Neuronal stem cell (in vitro differentiated cells): ENCODE measurements at regions not wholly inside any gene's neighbourhood (a gene's known extent, or its start where the extent isn't known, plus 50 kb on each side); places are given as distances from the start of the nearest gene placed in this dataset.
"Not testable (repeated sequence)": the region's sequence is repeated elsewhere in the genome, so short reads cannot be mapped to it uniquely, and the experiment has no call there.

Experiments
- DNase-seq: peaks from one replicate; pipeline ENCODE4 v3.0.0-alpha.2; 2013; ENCODE audit warnings: low spot score
- H2AFZ ChIP-seq: one replicate; pipeline ENCODE4 v1.6.1; 2013; ENCODE audit warnings: mild to moderate bottlenecking, low read length, inconsistent platforms
- H2AK5ac ChIP-seq: 2 replicates; pipeline ENCODE4 v1.6.1; 2013; ENCODE audit warnings: low read depth, mild to moderate bottlenecking, inconsistent platforms, low read length, moderate library complexity, mixed read lengths
- H2BK120ac ChIP-seq: 2 replicates; pipeline ENCODE4 v1.6.1; 2013; ENCODE audit warnings: low read depth, mild to moderate bottlenecking, inconsistent platforms, low read length, moderate library complexity, mixed read lengths
- H2BK12ac ChIP-seq: one replicate; pipeline ENCODE4 v1.6.1; 2013; ENCODE audit warnings: low read length, inconsistent platforms
- H2BK15ac ChIP-seq: 2 replicates; pipeline ENCODE4 v1.6.1; 2013; ENCODE audit warnings: mild to moderate bottlenecking, low read length, inconsistent platforms, mixed read lengths
- H2BK5ac ChIP-seq: one replicate; pipeline ENCODE4 v1.6.1; 2013; ENCODE audit warnings: inconsistent platforms, mild to moderate bottlenecking, low read length, moderate library complexity
- H3K14ac ChIP-seq: one replicate; pipeline ENCODE4 v1.6.1; 2013; ENCODE audit warnings: low read length, inconsistent platforms
- H3K18ac ChIP-seq: 2 replicates; pipeline ENCODE4 v1.6.1; 2013; ENCODE audit warnings: low read length, inconsistent platforms
- H3K23ac ChIP-seq: 2 replicates; pipeline ENCODE4 v1.6.1; 2013; ENCODE audit warnings: low read depth, mild to moderate bottlenecking, mixed read lengths, low read length, inconsistent platforms; ENCODE audit not compliant: poor library complexity
- H3K27ac ChIP-seq: replicated peaks from 3 replicates; pipeline ENCODE4 v1.5.1; 2013; ENCODE audit warnings: low read length, inconsistent platforms
- H3K27me3 ChIP-seq, 3 experiments: 2 replicates each; pipeline ENCODE4 v1.6.1; 2013; ENCODE audit warnings: low read length in 3 of 3, mild to moderate bottlenecking in 2 of 3, inconsistent platforms in 1 of 3, low read depth in 1 of 3, mixed read lengths in 1 of 3, moderate library complexity in 1 of 3; ENCODE audit not compliant: control insufficient read depth in 3 of 3, insufficient read depth in 3 of 3
- H3K36me3 ChIP-seq, 2 donors: replicated peaks in 1 of 2; 2 replicates each; pipeline ENCODE4 v1.6.1; 2013; ENCODE audit warnings: low read length in 2 of 2; ENCODE audit not compliant: control insufficient read depth in 2 of 2, insufficient read depth in 2 of 2
- H3K4ac ChIP-seq: 2 replicates; pipeline ENCODE4 v1.6.1; 2013; ENCODE audit warnings: inconsistent platforms, mild to moderate bottlenecking, low read length, moderate library complexity
- H3K4me1 ChIP-seq, 2 donors: 1 replicate in 1 of 2; 2 replicates in 1 of 2; pipeline ENCODE4 v1.6.1; 2013; ENCODE audit warnings: low read length in 2 of 2, low read depth in 1 of 2; ENCODE audit not compliant: control insufficient read depth in 2 of 2, insufficient read depth in 1 of 2
- H3K4me2 ChIP-seq: one replicate; pipeline ENCODE4 v1.6.1; 2013; ENCODE audit warnings: mild to moderate bottlenecking, low read length, inconsistent platforms; ENCODE audit not compliant: insufficient read depth, poor library complexity, severe bottlenecking
- H3K4me3 ChIP-seq, 2 donors: 2 replicates each; pipeline ENCODE4 v1.5.1; 2013; ENCODE audit warnings: low read length in 2 of 2, mild to moderate bottlenecking in 2 of 2, inconsistent platforms in 1 of 2, moderate library complexity in 1 of 2
- H3K79me1 ChIP-seq: one replicate; pipeline ENCODE4 v1.6.1; 2013; ENCODE audit warnings: low read depth, mild to moderate bottlenecking, inconsistent platforms, low read length, moderate library complexity
- H3K9ac ChIP-seq: one replicate; pipeline ENCODE4 v1.6.1; 2013; ENCODE audit warnings: mild to moderate bottlenecking, low read depth, low read length, inconsistent platforms; ENCODE audit not compliant: poor library complexity
- H3K9me3 ChIP-seq, 2 donors: replicated peaks in 1 of 2; 2 replicates each; pipeline versions ENCODE3 to v1.6.1; 2013; ENCODE audit warnings: low read length in 2 of 2, mild to moderate bottlenecking in 2 of 2, inconsistent platforms in 1 of 2, low read depth in 1 of 2, mixed read lengths in 1 of 2, moderate library complexity in 1 of 2; ENCODE audit not compliant: control insufficient read depth in 2 of 2, insufficient read depth in 1 of 2
- H4K8ac ChIP-seq: one replicate; pipeline ENCODE4 v1.6.1; 2013; ENCODE audit warnings: low read depth, mild to moderate bottlenecking, inconsistent platforms, low read length, moderate library complexity
- H4K91ac ChIP-seq: one replicate; pipeline ENCODE4 v1.6.1; 2013; ENCODE audit warnings: low read length, low read depth, mild to moderate bottlenecking, inconsistent platforms; ENCODE audit not compliant: poor library complexity
- WGBS, 2 donors: extraction: QIAGEN DNeasy Blood & Tissue Kit; methylation state at CpG; one replicate each; pipeline ENCODE4 v1.1.7; 2013; ENCODE audit warnings: missing lambda C conversion rate in 2 of 2, mixed read lengths in 1 of 2; ENCODE audit not compliant: insufficient read length in 2 of 2, insufficient replicate concordance in 1 of 2; ENCODE audit errors: extremely low coverage in 2 of 2; 5-methylcytosine and 5-hydroxymethylcytosine counted together

DNA sequence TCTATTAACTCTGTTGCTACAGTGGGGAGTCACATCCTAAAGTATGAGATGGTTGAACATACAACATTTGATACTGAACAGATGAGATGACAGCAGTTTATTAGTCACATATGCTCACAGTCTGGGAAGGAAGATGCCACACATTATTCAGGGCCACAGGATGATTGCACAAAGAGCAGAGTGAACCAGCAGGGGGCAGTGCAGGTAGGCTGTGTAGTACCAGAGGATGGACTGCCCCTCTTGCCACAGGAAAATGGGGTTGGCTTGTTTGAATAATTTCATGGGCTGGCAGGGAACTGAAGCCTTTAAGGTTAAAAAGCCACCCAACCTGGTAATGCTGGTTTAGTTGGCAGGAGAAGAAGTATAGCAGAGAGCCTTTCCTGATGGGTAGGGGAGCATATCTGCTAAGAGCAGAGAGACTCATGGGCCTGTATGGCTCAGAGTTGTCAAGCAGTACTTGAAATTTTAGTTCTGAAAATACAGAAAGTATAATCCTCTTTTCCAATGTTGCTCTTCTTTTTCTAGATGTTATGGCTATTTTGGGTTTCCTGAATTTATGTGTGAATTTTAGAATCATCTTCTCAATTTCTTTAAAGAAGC is 180.4 kb upstream of the B3GAT1 start:
- Histone ChIP-seq H3K14ac (no peak overlapping the region), H3K4me1 (no peaks in the 10 kb centered on the region), H3K27ac (no peak overlapping the region), H4K91ac (no peak overlapping the region), H3K27me3 (no peaks in the 10 kb centered on the region), H2BK5ac (no peak overlapping the region), H3K4me3 (no peak overlapping the region), H2BK12ac (no peak overlapping the region), H3K9me3 (no peaks in the 10 kb centered on the region), H2AFZ (no peak overlapping the region), H2AK5ac (no peak overlapping the region), H2BK120ac (no peak overlapping the region), H4K8ac (no peak overlapping the region), H3K18ac (no peak overlapping the region), H3K4me2 (no peak overlapping the region), H3K79me1 (no peaks in the 10 kb centered on the region), H3K23ac (no peak overlapping the region), H2BK15ac (no peak overlapping the region), H3K36me3 (no peaks in the 10 kb centered on the region), H3K4ac (no peak overlapping the region), H3K9ac (no peak overlapping the region)
- peak; percentile 37 for DNase-seq

DNA sequence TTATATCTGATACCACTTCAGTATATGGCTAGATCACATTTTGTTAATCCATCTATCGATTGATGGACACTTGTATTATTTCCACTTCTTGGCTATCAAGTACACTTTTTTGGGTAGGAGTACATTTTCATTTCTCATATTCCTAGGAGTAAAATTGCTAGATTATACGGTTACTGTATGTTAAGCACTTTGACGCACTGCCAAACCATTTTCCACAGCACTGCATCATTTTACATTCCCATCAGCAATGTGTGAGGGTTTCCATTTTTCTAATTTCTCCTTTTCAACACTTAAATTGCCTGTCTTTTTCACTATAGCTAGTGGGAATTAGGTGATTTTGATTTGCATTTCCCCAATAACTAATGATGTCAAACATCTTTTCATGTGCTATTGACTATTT is 179.3 kb upstream of the B3GAT1 start:
- no peak overlapping the region for H3K27ac ChIP-seq
- H3K14ac ChIP-seq, result no peak overlapping the region
- no peaks in the 10 kb centered on the region for H3K27me3 ChIP-seq
- no peak overlapping the region for H3K9ac ChIP-seq
- no peaks in the 10 kb centered on the region for H3K79me1 ChIP-seq
- H3K4me1 ChIP-seq, result no peaks in the 10 kb centered on the region
- no peak overlapping the region for H2BK5ac ChIP-seq
- DNase-seq, result no peak
- H2AK5ac ChIP-seq, result no peak overlapping the region
- H2BK12ac ChIP-seq, result no peak overlapping the region
- no peak overlapping the region for H3K4me2 ChIP-seq
- WGBS, 2 donors, result no CpG with 5 or more reads among the region's 3 CpGs
- no peak overlapping the region for H3K18ac ChIP-seq
- no peak overlapping the region for H4K8ac ChIP-seq
- H3K36me3 ChIP-seq, result no peaks in the 10 kb centered on the region
- H3K23ac ChIP-seq, result no peak overlapping the region
- H2BK15ac ChIP-seq, result no peak overlapping the region
- H2BK120ac ChIP-seq, result no peak overlapping the region
- no peaks in the 10 kb centered on the region for H3K9me3 ChIP-seq
- H4K91ac ChIP-seq, result no peak overlapping the region
- H3K4me3 ChIP-seq, result no peak overlapping the region
- H3K4ac ChIP-seq, result no peak overlapping the region
- no peak overlapping the region for H2AFZ ChIP-seq

DNA sequence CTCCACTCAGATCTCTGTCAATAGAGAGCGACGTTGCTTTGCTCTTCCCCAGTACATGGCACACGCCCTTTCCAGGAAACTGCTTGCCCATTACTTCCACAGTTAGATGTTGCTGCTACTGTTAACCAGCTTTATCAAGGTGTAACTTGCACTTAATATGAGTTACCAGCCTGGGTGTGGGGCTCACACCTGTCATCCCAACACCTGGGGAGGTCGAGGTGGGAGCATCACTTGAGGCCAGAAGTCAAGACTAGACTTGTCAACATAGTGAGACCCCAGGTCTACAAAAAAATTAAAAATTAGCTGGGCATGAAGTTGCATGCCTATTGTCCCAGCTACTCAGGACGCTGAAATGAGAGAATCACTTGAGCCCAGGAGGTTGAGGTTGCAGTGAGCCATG is 177.1 kb upstream of the B3GAT1 start:
- no peak overlapping the region for H2BK15ac ChIP-seq
- H3K27ac ChIP-seq, result no peak overlapping the region
- H3K14ac ChIP-seq, result no peak overlapping the region
- H2BK120ac ChIP-seq, result no peak overlapping the region
- H2AK5ac ChIP-seq, result no peak overlapping the region
- peaks cover 0 to 4% of the 10 kb centered on the region in 2 donors for H3K4me1 ChIP-seq
- H3K18ac ChIP-seq, result no peak overlapping the region
- H3K23ac ChIP-seq, result no peak overlapping the region
- no peaks in the 10 kb centered on the region for H3K79me1 ChIP-seq
- WGBS, 2 donors, result no CpG with 5 or more reads among the region's 5 CpGs
- no peak overlapping the region for H2BK5ac ChIP-seq
- no peak overlapping the region for H3K4ac ChIP-seq
- H3K36me3 ChIP-seq, result no peaks in the 10 kb centered on the region
- DNase-seq, result no peak
- no peak overlapping the region for H3K4me3 ChIP-seq
- H2AFZ ChIP-seq, result no peak overlapping the region
- H2BK12ac ChIP-seq, result no peak overlapping the region
- no peak overlapping the region for H3K4me2 ChIP-seq
- H3K9me3 ChIP-seq, result no peaks in the 10 kb centered on the region
- H4K8ac ChIP-seq, result no peak overlapping the region
- H4K91ac ChIP-seq, result no peak overlapping the region
- no peaks in the 10 kb centered on the region for H3K27me3 ChIP-seq
- no peak overlapping the region for H3K9ac ChIP-seq

DNA sequence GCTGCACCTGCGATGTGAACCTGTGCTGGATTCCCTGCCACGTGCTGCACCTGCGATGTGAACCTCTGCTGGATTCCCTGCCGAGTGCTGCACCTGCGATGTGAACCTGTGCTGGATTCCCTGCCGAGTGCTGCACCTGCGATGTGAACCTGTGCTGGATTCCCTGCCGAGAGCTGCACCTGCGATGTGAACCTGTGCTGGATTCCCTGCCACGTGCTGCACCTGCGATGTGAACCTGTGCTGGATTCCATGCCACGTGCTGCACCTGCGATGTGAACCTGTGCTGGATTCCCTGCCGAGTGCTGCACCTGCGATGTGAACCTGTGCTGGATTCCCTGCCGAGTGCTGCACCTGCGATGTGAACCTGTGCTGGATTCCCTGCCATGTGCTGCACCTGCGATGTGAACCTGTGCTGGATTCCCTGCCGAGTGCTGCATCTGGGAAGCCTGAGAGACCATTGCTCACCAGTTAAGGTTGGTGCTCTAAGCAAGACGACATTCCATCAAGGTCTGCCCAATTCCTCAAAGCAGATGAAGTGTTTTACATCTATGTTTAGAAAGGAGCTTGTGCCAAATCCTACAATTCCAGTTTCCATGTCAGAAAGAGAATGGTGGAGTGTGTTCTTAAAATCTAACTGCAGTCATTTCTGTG is 176.5 kb upstream of the B3GAT1 start:
- DNase-seq, H4K91ac ChIP-seq, H2AK5ac ChIP-seq, H3K4ac ChIP-seq, H2BK5ac ChIP-seq, H4K8ac ChIP-seq, H3K9ac ChIP-seq, H3K4me3 ChIP-seq, H3K79me1 ChIP-seq, H3K4me1 ChIP-seq, H2BK15ac ChIP-seq, H2AFZ ChIP-seq, H3K23ac ChIP-seq, H3K4me2 ChIP-seq, H2BK120ac ChIP-seq, H3K18ac ChIP-seq, H3K9me3 ChIP-seq, H3K14ac ChIP-seq, H2BK12ac ChIP-seq, H3K27ac ChIP-seq, H3K27me3 ChIP-seq, H3K36me3 ChIP-seq: not testable (repeated sequence)
- no CpG with 5 or more reads among the region's 20 CpGs for WGBS, 2 donors
